OCI-LY3 (cell line): ENCODE measurements at regions not wholly inside any gene's neighbourhood (a gene's known extent, or its start where the extent isn't known, plus 50 kb on each side); places are given as distances from the start of the nearest gene placed in this dataset.

ENCODE experiments used
- CTCF ChIP-seq: fragments of 200-600, 300-600 bp; sonication (generic); IDR thresholded peaks from 2 replicates; pipeline ENCODE4 v1.5.1; 2014; ENCODE audit warnings: antibody characterized with exemption, low read length, low read depth
- EZH2phosphoT487 ChIP-seq: fragments of 200-600 bp; shearing (Covaris generic); IDR thresholded peaks from 2 replicates; pipeline ENCODE4 v1.6.1; 2018; ENCODE audit warnings: antibody characterized with exemption, mixed run types, low read depth

GRCh38 chr3:177512945-177513814, 315.9 kb upstream of the TBL1XR1 start:
- TF ChIP-seq CTCF (no peak), EZH2phosphoT487 (no peak)
